ENCODE measurements at regions not wholly inside any gene's neighbourhood (a gene's known extent, or its start where the extent isn't known, plus 50 kb on each side); places are given as distances from the start of the nearest gene placed in this dataset.

DNA sequence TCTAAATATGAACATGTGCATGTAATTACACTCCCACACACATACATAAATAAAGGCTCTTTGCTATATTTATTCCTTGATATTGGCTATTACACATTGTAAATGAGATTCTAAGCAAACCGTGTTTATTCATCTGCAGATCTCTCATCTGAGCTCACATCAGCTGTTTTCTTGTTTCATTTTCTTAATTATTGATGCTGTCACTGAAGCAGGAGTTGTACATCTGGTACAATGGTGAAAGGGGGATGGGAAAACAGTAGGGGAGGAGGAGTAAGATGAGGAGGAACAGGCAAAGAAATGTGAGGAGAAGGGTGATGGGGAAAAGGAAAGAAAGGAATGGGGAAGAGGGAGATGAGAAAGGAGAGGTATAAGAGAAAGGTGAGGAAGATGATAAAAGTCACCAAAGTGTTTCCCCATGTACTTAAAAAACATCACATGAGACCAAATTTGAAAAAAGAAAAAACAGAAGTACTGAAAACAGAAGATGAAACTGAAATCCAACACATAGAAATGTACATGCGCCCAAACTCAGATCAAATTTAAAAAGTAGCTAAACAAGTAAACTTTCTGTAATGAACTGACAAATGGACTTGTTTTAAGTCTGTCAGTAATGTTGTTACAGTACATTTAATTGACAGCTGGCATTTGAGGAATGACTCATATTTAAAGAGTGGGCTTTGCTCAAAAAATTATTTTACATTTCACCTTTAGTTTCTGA, 472.2 kb downstream of the ARL4A start:
- no peak for FAIRE-seq

DNA sequence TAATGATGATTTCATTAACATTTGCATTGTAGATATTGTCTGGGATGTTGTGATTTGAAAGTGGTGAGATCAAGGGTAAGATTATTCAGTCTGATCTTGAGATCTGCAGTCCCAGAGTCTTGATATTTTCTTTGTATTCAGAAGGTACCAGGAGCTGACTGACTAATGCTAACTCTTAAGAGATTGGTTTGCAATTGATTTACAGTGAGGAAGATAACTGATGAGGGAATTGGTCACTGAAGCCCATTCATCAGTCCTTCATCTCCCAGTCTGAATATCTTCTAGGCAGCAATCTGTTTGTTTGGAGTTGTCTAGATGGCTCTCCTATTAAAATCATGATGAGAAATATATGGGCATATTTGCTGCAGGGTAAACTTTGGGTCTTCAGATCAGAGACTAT, 473.7 kb downstream of the ARL4A start:
- FAIRE-seq, result no peak

DNA sequence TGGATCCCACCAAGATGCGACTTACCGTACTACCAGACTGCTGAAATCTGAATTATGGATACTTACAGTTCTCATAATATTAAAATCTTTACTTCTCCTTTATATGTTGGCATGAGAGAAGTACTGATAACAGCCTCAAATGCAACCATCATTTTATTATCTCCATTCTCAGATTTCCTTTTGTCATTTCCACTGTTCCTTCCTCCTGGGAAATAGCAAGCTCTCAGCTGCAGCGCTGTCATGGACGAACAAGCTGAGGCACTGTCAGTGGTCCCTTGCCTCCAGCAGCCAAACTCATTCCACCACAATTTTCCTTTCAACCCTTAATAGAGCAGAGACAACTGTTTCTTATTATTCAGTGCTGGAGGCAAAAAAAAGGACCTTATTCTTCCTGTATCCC, 478.4 kb downstream of the ARL4A start:
- FAIRE-seq, result no peak

DNA sequence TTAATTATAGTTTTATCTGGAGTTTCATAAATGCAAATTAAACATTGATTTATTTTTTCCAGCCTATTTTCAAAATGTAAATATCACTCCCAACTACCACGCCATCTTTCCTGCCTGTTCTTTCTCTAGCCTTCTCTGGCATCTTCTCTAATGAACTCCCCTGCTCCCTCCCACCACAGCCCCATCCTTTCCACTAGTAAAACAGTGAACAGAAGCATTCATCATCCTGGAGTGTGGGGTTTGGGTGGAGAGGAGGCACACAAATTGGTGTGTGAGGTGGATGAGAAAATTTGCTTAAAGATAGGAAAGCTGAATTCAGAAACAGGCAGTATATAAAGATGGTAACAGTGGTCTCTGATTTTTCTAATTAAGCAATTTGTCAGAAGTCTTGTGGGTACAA, 479.4 kb downstream of the ARL4A start:
- FAIRE-seq, result no peak

- no peak for FAIRE-seq
Observed at GRCh38 chr7:13169356-13169755, 481.9 kb downstream of the ARL4A start.

DNA sequence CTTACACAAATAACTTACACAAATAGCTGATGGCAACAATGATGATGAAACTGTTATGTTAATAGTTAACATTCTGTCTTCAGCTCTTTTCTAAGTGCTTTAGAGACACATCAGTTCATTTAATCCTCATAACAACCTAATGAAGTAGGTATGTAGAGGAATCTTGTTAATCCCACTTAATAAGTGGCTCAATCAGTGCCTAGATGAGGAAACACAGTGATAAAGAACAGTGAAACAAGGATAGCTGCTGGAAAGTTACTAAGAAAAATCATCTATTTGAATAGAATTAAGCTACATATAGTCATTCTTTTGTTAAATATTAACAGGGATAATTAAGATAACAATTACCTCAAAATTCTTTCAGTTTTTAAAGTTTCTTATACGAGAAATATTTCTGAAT, 487.6 kb downstream of the ARL4A start:
- no peak for FAIRE-seq

- no peak for FAIRE-seq
Observed at GRCh38 chr7:13179011-13179582, 491.7 kb downstream of the ARL4A start.

DNA sequence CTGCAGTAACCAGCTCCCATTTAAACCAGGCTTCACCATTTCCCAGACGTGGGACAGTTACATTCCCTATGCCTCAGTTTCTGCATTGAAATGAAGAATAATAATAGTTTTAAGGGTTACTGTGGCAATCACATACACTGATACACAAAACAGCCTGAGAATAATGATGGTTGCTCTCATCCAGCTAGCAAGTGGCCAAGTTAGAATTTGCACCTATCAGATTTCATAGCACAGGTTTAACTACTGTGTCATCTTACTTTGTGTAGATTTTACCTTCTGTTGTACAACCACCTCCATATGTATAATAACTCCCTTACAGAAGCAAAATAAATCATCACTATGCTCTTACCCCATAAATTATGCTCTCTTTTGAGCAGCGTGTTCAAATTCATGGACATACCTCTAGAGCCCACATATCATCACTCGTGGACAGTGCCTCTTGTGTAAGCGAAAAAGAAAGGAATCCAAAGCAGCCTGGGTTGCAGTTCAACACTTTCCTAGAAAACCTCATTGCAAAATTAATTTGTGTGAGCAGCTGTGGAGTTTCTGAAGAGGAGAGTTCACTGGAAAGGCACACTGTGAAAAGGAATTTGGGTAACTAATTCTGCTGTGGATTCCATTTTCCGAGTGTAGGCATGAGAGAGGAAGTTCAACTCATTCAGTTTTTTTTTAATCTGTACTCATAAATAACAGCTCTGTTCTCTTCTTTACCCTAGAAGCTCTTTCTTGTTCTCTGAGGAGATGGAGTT, 492.5 kb downstream of the ARL4A start:
- FAIRE-seq, result no peak

- FAIRE-seq, result no peak
Observed at GRCh38 chr7:13181216-13181615, 493.8 kb downstream of the ARL4A start.

DNA sequence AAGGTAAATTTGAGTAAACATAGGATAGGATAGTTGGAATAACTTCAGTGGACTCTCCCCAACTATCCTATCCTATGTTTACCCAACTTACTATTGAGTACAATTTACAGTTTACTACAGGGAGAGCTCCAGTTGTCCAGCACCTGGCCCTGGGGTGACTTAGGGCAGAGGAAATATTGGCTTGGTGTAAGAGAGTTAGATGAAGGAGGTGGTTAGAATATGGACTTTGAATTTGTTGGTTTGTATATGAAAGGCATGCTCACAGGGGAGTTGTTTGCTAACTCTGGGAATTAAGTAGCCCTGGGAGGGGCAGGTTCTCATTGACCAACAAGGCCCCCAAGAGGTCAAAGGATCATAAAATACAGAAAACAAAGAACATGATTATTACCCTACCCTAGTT, 497.7 kb downstream of the ARL4A start:
- no peak for FAIRE-seq

GRCh38 chr7:13188236-13188805, 500.9 kb downstream of the ARL4A start:
- no peak for FAIRE-seq

DNA sequence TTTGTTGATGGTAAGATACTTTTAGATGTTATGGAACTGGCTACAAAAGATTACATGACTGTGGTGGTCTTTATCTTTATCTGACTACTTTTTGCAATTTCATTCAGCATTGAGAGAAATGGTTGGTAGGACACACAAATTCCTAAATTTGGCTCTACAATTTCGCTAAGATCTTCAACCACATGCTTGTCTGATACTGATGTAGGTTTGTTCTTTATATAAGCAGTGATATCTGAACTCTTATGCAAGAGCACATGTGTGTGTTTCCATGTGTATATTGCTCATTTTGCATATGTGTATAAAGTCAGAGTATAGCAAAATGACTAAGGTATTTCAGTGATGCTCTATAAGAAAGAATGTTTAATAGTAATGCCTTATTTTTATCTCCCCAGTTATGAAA, 501.5 kb downstream of the ARL4A start:
- no peak for FAIRE-seq

- no peak for FAIRE-seq
Observed at GRCh38 chr7:13189668-13190067, 502.2 kb downstream of the ARL4A start.

GRCh38 chr7:13197501-13197900, 510.1 kb downstream of the ARL4A start:
- no peak for FAIRE-seq

GRCh38 chr7:13198036-13198435, 510.6 kb downstream of the ARL4A start:
- FAIRE-seq, result no peak

GRCh38 chr7:13198727-13199126, 511.3 kb downstream of the ARL4A start:
- no peak for FAIRE-seq

- FAIRE-seq, result no peak
Observed at GRCh38 chr7:13201628-13202027, 514.2 kb downstream of the ARL4A start.

- FAIRE-seq, result no peak
Observed at GRCh38 chr7:13217768-13218167, 530.3 kb downstream of the ARL4A start.

DNA sequence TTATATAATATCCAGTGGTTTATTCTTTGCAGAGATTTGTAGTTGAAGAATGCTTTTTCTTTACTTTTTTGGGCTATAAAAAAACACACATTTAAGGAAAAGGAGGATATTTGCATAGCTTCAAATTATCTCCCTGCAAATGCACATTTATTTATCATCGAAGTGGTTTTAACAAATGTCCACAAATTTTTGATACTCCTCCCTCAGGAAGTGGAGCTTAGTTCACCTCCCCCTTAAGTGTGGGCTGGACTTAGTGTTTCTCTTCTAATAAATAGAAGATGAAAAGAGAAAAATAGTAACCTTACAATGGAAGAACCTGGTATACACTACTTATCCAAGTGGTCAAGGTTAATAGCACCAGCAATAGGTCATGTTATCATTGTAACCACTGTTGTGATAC, 537.6 kb downstream of the ARL4A start:
- FAIRE-seq, result no peak

DNA sequence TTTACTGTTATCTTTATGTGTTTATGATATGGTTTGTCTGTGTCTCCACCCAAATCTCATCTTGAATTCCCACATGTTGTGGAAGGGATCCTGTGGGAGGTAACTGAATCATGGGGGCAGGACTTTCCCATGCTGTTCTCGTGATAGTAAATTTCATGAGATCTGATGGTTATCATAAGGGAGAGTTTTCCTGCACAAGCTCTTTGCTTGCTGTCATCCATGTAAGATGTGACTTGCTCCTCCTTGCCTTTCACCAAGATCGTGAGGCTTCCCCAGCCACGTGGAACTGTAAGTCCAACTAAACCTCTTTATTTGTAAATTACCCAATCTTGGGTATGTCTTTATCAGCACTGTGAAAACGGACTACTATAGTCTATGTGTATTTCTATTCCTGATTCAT, 539.0 kb downstream of the ARL4A start:
- no peak for FAIRE-seq

- no peak for FAIRE-seq
Observed at GRCh38 chr7:13231216-13231615, 543.8 kb downstream of the ARL4A start.

DNA sequence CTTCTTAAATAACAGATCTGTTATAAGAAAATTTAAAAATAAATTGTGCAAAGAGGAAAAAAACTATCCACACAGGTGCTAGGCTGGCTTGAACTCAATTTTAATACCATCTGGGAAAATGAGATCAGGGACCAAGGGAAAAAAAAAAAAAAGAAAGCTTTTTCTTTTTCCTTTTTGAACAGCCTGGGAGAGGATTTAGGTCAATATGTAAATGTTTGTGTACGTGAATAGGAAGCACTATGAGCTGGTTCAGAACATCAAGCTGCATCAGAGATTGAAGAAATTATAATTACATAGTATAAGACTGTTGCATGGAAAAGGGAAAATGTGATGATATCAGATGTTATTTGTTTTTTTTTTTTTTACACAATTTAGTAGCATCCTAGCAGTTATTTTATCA, 548.0 kb downstream of the ARL4A start:
- no peak for FAIRE-seq

GRCh38 chr7:13236026-13236425, 548.6 kb downstream of the ARL4A start:
- no peak for FAIRE-seq

GRCh38 chr7:13240349-13240748, 552.9 kb downstream of the ARL4A start:
- no peak for FAIRE-seq

Data from A204.1 (cell line).